PC-3 (cell line): ENCODE measurements at regions not wholly inside any gene's neighbourhood (a gene's known extent, or its start where the extent isn't known, plus 50 kb on each side); places are given as distances from the start of the nearest gene placed in this dataset.

Experiments
- ATAC-seq: fragments of 200-7000 bp; cut with Tn5 transposase; 2 replicates; pipeline ENCODE4 v1.9.1; 2020; ENCODE audit warnings: mild to moderate bottlenecking, moderate library complexity
- BruUV-seq: library from RNA; stranded (reverse); fragments of 400-500 nt; replicated peaks from 2 replicates; lab custom pipeline; 2021; lab: Mats Ljungman, UMichigan
- CTCF ChIA-PET: fragments of 300-600 bp; sonication (Branson Sonifier 250); formaldehyde crosslinking; loops from one replicate; lab custom pipeline; 2022; ENCODE audit warnings: antibody characterized with exemption; lab: Charles Lee
- POLR2A ChIA-PET: fragments of 300-600 bp; sonication (Branson Sonifier 250); formaldehyde crosslinking; loops from one replicate; lab custom pipeline; 2022; ENCODE audit warnings: antibody characterized with exemption; ENCODE audit not compliant: unreplicated experiment; lab: Charles Lee
- DNase-seq: peaks from one replicate; pipeline ENCODE4 v3.0.0-alpha.2; 2015
- H2AFZ ChIP-seq: fragments of 300-600 bp; sonication (generic); 2 replicates; pipeline ENCODE4 v1.6.0; 2016; ENCODE audit warnings: antibody characterized with exemption, low read length
- H3F3A ChIP-seq: fragments of 300-600 bp; sonication (generic); one replicate; pipeline ENCODE4 v1.6.0; 2017; ENCODE audit warnings: antibody characterized with exemption, low read length, control low read depth, mild to moderate bottlenecking; ENCODE audit not compliant: unreplicated experiment
- H3K27ac ChIP-seq: fragments of 300-600 bp; sonication (generic); 2 replicates; pipeline ENCODE4 v1.5.1; 2016; ENCODE audit warnings: mild to moderate bottlenecking, low read length
- H3K27me3 ChIP-seq: fragments of 300-600 bp; sonication (generic); 2 replicates; pipeline ENCODE4 v1.6.1; 2016; ENCODE audit warnings: low read length, mixed read lengths
- H3K36me3 ChIP-seq: fragments of 300-600 bp; sonication (generic); 2 replicates; pipeline ENCODE4 v1.6.1; 2016; ENCODE audit warnings: low read depth, mixed run types, low read length, mixed read lengths
- H3K4me1 ChIP-seq: fragments of 300-600 bp; sonication (generic); 2 replicates; pipeline ENCODE4 v1.5.1; 2016; ENCODE audit warnings: low read length; ENCODE audit not compliant: insufficient read depth
- H3K4me2 ChIP-seq: fragments of 300-600 bp; sonication (generic); 2 replicates; pipeline ENCODE4 v1.6.0; 2016; ENCODE audit warnings: low read length
- H3K4me3 ChIP-seq: fragments of 300-600 bp; sonication (generic); 2 replicates; pipeline ENCODE4 v1.5.1; 2016; ENCODE audit warnings: mild to moderate bottlenecking, low read length, mixed read lengths
- H3K79me2 ChIP-seq: fragments of 300-600 bp; sonication (generic); 2 replicates; pipeline ENCODE4 v1.6.1; 2017; ENCODE audit warnings: low read length, mixed read lengths
- H3K9ac ChIP-seq: fragments of 300-600 bp; sonication (generic); 2 replicates; pipeline ENCODE4 v1.6.0; 2016; ENCODE audit warnings: mild to moderate bottlenecking, low read length
- H3K9me2 ChIP-seq: fragments of 300-600 bp; sonication (generic); replicated peaks from 2 replicates; pipeline ENCODE4 v1.6.1; 2016; ENCODE audit warnings: mixed run types, low read length, mixed read lengths
- H3K9me3 ChIP-seq: fragments of 300-600 bp; sonication (generic); 2 replicates; pipeline ENCODE4 v1.6.1; 2016; ENCODE audit warnings: low read length, mixed read lengths
- H4K20me1 ChIP-seq: fragments of 300-600 bp; sonication (generic); 2 replicates; pipeline ENCODE4 v1.6.1; 2016; ENCODE audit warnings: low read length, mixed read lengths
- EZH2 ChIP-seq: fragments of 300-600 bp; sonication (generic); IDR thresholded peaks from one replicate; pipeline ENCODE4 v1.6.1; 2017; ENCODE audit warnings: antibody characterized with exemption, mild to moderate bottlenecking, low read length; ENCODE audit not compliant: unreplicated experiment
- EZH2phosphoT487 ChIP-seq: fragments of 300-600 bp; sonication (generic); IDR thresholded peaks from 2 replicates; pipeline ENCODE4 v1.6.1; 2018; ENCODE audit warnings: mild to moderate bottlenecking, antibody characterized with exemption, low read length, borderline replicate concordance
- intact Hi-C: fragments of 100-400 bp; cut with micrococcal nuclease; formaldehyde crosslinking; loops from 2 replicates; pipeline ENCODE4 v1.9.0; 2023
- TF ChIP-seq, protein P1 (sequence below): fragments of 300-600 bp; sonication (generic); conservative IDR thresholded peaks from 2 replicates; pipeline ENCODE4 v1.5.1; 2017; ENCODE audit warnings: antibody characterized with exemption, low read depth, mild to moderate bottlenecking, low read length

DNA sequence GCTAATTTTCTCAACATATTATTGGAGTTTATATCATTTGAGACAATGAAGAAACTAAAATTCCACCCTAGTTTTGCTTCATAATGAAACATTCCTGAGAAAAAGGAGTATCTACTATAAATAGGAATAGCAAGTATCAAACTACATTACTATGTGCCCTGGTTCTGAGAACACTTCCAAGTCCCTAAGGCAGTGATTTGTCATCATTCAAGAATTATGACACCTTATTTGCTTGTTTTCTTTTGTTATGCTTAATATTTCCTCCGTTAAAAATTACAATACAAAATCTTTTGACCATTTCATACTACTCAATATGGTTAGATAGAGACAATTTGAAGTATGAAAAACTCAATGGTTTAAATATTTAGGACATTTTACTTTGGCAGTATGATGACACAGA lies 707.8 kb upstream of the GOLIM4 start:
- DNase-seq, result peak; percentile 37
- CTCF ChIA-PET, result no interaction called here

DNA sequence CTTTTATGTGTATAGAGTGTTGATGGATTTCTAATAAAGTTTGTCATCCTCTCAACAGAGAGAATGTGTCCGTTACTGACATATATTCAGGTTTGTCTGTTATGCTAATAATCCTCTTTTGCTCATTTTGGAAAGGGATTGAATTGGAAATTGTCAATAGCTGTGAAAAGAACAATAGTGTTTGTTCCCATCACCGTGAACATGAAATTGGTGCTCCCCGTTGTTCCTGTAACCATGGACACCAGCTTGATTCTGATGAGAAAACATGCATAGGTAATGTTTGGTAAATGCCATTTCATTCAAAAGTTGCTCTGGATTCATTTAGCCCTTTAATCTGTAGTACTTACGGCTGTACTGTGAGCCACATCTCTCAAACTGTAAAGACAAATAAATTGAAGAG lies 707.0 kb upstream of the GOLIM4 start:
- Histone ChIP-seq H3K79me2 (no peaks in the 10 kb centered on the region), H3K9ac (no peak overlapping the region), H3K27ac (no peak overlapping the region), H3K4me3 (no peak overlapping the region), H3K4me2 (no peak overlapping the region), H2AFZ (no peak overlapping the region), H3F3A (no peaks in the 10 kb centered on the region), H3K9me2 (no peaks in the 10 kb centered on the region), H3K4me1 (peaks cover 30% of the 10 kb centered on the region), H3K27me3 (no peaks in the 10 kb centered on the region), H3K9me3 (no peaks in the 10 kb centered on the region), H3K36me3 (no peaks in the 10 kb centered on the region), H4K20me1 (no peaks in the 10 kb centered on the region)
- ChIA-PET POLR2A (no interaction called here), CTCF (interaction anchor here (0.6 kb wide), 2 partner anchors 21 to 238 kb away, joined by 3 to 4 read pairs; no protein-coding TSS in a partner anchor)
- BruUV-seq, result no TSS peak
- no peak for ATAC-seq
- intact Hi-C loops, result no loop called here
- no peak for TF ChIP-seq EZH2phosphoT487
- TF ChIP-seq, protein P1, sequence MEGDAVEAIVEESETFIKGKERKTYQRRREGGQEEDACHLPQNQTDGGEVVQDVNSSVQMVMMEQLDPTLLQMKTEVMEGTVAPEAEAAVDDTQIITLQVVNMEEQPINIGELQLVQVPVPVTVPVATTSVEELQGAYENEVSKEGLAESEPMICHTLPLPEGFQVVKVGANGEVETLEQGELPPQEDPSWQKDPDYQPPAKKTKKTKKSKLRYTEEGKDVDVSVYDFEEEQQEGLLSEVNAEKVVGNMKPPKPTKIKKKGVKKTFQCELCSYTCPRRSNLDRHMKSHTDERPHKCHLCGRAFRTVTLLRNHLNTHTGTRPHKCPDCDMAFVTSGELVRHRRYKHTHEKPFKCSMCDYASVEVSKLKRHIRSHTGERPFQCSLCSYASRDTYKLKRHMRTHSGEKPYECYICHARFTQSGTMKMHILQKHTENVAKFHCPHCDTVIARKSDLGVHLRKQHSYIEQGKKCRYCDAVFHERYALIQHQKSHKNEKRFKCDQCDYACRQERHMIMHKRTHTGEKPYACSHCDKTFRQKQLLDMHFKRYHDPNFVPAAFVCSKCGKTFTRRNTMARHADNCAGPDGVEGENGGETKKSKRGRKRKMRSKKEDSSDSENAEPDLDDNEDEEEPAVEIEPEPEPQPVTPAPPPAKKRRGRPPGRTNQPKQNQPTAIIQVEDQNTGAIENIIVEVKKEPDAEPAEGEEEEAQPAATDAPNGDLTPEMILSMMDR, result no peak
- no peak for DNase-seq

More for the DNA sequence above, 707.8 kb upstream of the GOLIM4 start:
- intact Hi-C loops, result no loop called here
- Histone ChIP-seq H3K9me2 (no peaks in the 10 kb centered on the region), H3K4me1 (peaks cover 30% of the 10 kb centered on the region), H3K27ac (no peak overlapping the region), H3K4me3 (no peak overlapping the region), H3K9ac (no peak overlapping the region), H2AFZ (no peak overlapping the region), H3K4me2 (peak overlapping the region; percentile 16; the same call in 1 of the 2 replicates), H3K36me3 (no peaks in the 10 kb centered on the region), H3K9me3 (no peaks in the 10 kb centered on the region), H3F3A (no peaks in the 10 kb centered on the region), H3K27me3 (no peaks in the 10 kb centered on the region), H4K20me1 (no peaks in the 10 kb centered on the region), H3K79me2 (no peaks in the 10 kb centered on the region)
- TF ChIP-seq, protein P1, result no peak
- no peak for TF ChIP-seq EZH2
- no peak for TF ChIP-seq EZH2phosphoT487
- POLR2A ChIA-PET, result no interaction called here
- peak; percentile 48 for ATAC-seq
- no TSS peak for BruUV-seq

DNA sequence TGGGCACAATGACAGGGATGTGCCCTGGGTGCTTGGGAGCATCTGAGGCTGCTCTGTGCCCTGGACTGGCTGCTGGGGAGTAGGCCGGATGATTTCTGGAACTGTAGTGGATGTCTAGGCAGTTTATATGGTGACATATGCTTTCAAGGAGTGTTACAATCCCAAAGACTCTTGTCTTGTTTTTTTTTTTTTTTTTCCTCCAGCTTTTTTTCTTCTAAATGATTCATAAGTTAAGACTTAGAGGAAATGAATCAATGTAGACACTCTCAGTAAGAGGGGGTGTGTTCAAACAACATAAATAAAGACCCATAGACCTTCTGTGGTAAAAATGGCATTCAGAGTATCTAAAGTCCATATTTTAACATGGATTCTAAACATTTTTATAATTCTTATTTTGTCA lies 706.1 kb upstream of the GOLIM4 start:
- H2AFZ ChIP-seq, result no peak overlapping the region
- no peaks in the 10 kb centered on the region for H4K20me1 ChIP-seq
- BruUV-seq, result no TSS peak
- ATAC-seq (peak; percentile 90), DNase-seq (peak; percentile 76)
- TF ChIP-seq, protein P1, result no peak
- no peak for TF ChIP-seq EZH2phosphoT487
- no peak for TF ChIP-seq EZH2
- no peaks in the 10 kb centered on the region for H3F3A ChIP-seq
- ChIA-PET POLR2A (no interaction called here), CTCF (interaction anchor here (0.6 kb wide), 1 partner anchor 527 kb away, joined by 3 read pairs; no protein-coding TSS in a partner anchor)
- no peaks in the 10 kb centered on the region for H3K9me2 ChIP-seq
- intact Hi-C loops, result no loop called here
- H3K4me1 ChIP-seq, result peaks cover 30% of the 10 kb centered on the region
- H3K79me2 ChIP-seq, result no peaks in the 10 kb centered on the region
- no peak overlapping the region for H3K9ac ChIP-seq
- H3K36me3 ChIP-seq, result no peaks in the 10 kb centered on the region
- H3K4me2 ChIP-seq, result peak overlapping the region; percentile 51
- no peak overlapping the region for H3K4me3 ChIP-seq
- no peaks in the 10 kb centered on the region for H3K9me3 ChIP-seq
- H3K27me3 ChIP-seq, result no peaks in the 10 kb centered on the region
- no peak overlapping the region for H3K27ac ChIP-seq
